A549 (cell line): ENCODE measurements at regions not wholly inside any gene's neighbourhood (a gene's known extent, or its start where the extent isn't known, plus 50 kb on each side); places are given as distances from the start of the nearest gene placed in this dataset.

Source experiments
- ATAC-seq, 2 experiments: fragments of 200-7000 bp in 1 of 2; fragments of >200 bp in 1 of 2; cut with Nextera tagmentation in 1 of 2; cut with Tn5 transposase in 1 of 2; 3 replicates each; pipeline versions ENCODE4 v1.8.0 to v1.9.1; 2018 to 2020; ENCODE audit warnings: mild to moderate bottlenecking in 1 of 2, moderate library complexity in 1 of 2
- CTCF ChIA-PET: fragments of 300-600 bp; sonication (Branson Sonifier 250); formaldehyde crosslinking; extraction: SDS; loops from one replicate; lab custom pipeline; 2021; ENCODE audit warnings: antibody characterized with exemption, inconsistent platforms; lab: Yijun Ruan, JAX
- POLR2A ChIA-PET: fragments of 350-600 bp; formaldehyde crosslinking; extraction: SDS; loops from one replicate; lab custom pipeline; 2021; ENCODE audit warnings: antibody characterized with exemption, inconsistent platforms; lab: Yijun Ruan, JAX
- DNase-seq, 2 experiments: peaks; one replicate each; pipeline versions ENCODE4 v3.0.0 to v3.0.0-alpha.2; 2011 to 2016; ENCODE audit warnings: low read depth in 1 of 2, low spot score in 1 of 2
- FAIRE-seq: peaks from 2 replicates; lab custom pipeline; 2011; peaks lifted over from hg19 to GRCh38; lab: Jason Lieb, UNC
- H3K27ac ChIP-seq, 2 experiments: fragments of >200 bp; sonication (Bioruptor Twin); formaldehyde crosslinking; 3 replicates each; pipeline ENCODE4 v1.5.1; 2016 to 2017
- H3K4me1 ChIP-seq: fragments of >200 bp; sonication (Bioruptor Twin); formaldehyde crosslinking; 3 replicates; pipeline ENCODE4 v1.6.1; 2016
- H3K4me2 ChIP-seq: fragments of >200 bp; sonication (Bioruptor Twin); formaldehyde crosslinking; 3 replicates; pipeline ENCODE4 v1.6.1; 2016
- H3K4me3 ChIP-seq: fragments of >200 bp; sonication (Bioruptor Twin); formaldehyde crosslinking; 3 replicates; pipeline ENCODE4 v1.5.1; 2016
- H3K9me3 ChIP-seq: fragments of >200 bp; sonication (Bioruptor Twin); formaldehyde crosslinking; 3 replicates; pipeline ENCODE4 v1.6.1; 2016
- BCL3 ChIP-seq: fragments of >200 bp; sonication (Bioruptor Twin); formaldehyde crosslinking; IDR thresholded peaks from 3 replicates; pipeline ENCODE4 v1.6.1; 2016
- CBX2 ChIP-seq: fragments of 200-600 bp; sonication (generic); IDR thresholded peaks from 2 replicates; pipeline ENCODE4 v1.6.1; 2016; ENCODE audit warnings: low read depth, mild to moderate bottlenecking, borderline replicate concordance
- CEBPB ChIP-seq, 2 experiments: fragments of >200 bp in 1 of 2; sonication (Bioruptor Twin) in 1 of 2; formaldehyde crosslinking in 1 of 2; IDR thresholded peaks; 2 replicates each; pipeline ENCODE4 v1.6.1; 2012 to 2016
- EHF ChIP-seq: fragments of 250-450 bp; sonication (Bioruptor Pico); IDR thresholded peaks from 2 replicates; pipeline ENCODE4 v1.5.0; 2020; ENCODE audit warnings: mild to moderate bottlenecking
- FOSB ChIP-seq: fragments of 250-450 bp; sonication (Bioruptor Pico); IDR thresholded peaks from 2 replicates; pipeline ENCODE4 v1.5.0; 2020; ENCODE audit warnings: mild to moderate bottlenecking, moderate library complexity
- HDAC2 ChIP-seq: fragments of 200-600 bp; sonication (generic); IDR thresholded peaks from 2 replicates; pipeline ENCODE4 v1.6.1; 2016
- HMGXB4 ChIP-seq: fragments of 250-450 bp; sonication (Bioruptor Pico); IDR thresholded peaks from 2 replicates; pipeline ENCODE4 v1.5.0; 2021; ENCODE audit warnings: mild to moderate bottlenecking, moderate library complexity, borderline replicate concordance
- HOXB13 ChIP-seq: fragments of 250-450 bp; sonication (Bioruptor Pico); IDR thresholded peaks from 2 replicates; pipeline ENCODE4 v1.5.0; 2020; ENCODE audit warnings: low read depth, mild to moderate bottlenecking, moderate library complexity
- JUN ChIP-seq, 2 experiments: fragments of >200 bp; sonication (Bioruptor Twin); formaldehyde crosslinking; IDR thresholded peaks; 2 replicates in 1 of 2; 3 replicates in 1 of 2; pipeline ENCODE4 v1.6.1; 2016 to 2017
- KDM1A ChIP-seq: fragments of 200-600 bp; sonication (generic); IDR thresholded peaks from 2 replicates; pipeline ENCODE4 v1.6.1; 2016; ENCODE audit warnings: low read depth, mild to moderate bottlenecking
- KDM5A ChIP-seq: fragments of 200-600 bp; sonication (generic); IDR thresholded peaks from 2 replicates; pipeline ENCODE4 v1.6.1; 2016; ENCODE audit warnings: antibody characterized with exemption, mild to moderate bottlenecking
- MAFK ChIP-seq: fragments of 450-650 bp; IDR thresholded peaks from 2 replicates; pipeline ENCODE4 v1.6.1; 2014; ENCODE audit not compliant: partially characterized antibody
- MAX ChIP-seq: IDR thresholded peaks from 2 replicates; pipeline ENCODE4 v1.6.1; 2012
- MYC ChIP-seq: IDR thresholded peaks from 2 replicates; pipeline ENCODE4 v1.6.1; 2012; ENCODE audit warnings: mild to moderate bottlenecking, inconsistent platforms, low read length, improper control_type of control experiment, borderline replicate concordance
- PBX3 ChIP-seq: IDR thresholded peaks from 2 replicates; pipeline ENCODE4 v1.6.1; 2012
- RCOR1 ChIP-seq: fragments of 150-350 bp; IDR thresholded peaks from 2 replicates; pipeline ENCODE4 v1.6.1; 2014; ENCODE audit warnings: antibody characterized with exemption, low read length, low read depth
- TP53 ChIP-seq: fragments of 250-450 bp; sonication (Bioruptor Pico); IDR thresholded peaks from 2 replicates; pipeline ENCODE4 v1.5.0; 2021; ENCODE audit warnings: mild to moderate bottlenecking, moderate library complexity
- ZC3H11A ChIP-seq: fragments of 450-650 bp; IDR thresholded peaks from 2 replicates; pipeline ENCODE4 v1.6.1; 2014; ENCODE audit warnings: antibody characterized with exemption, mild to moderate bottlenecking
- WGBS: methylation state at CpG from one replicate; pipeline ENCODE4 v1.1.6; 2017; ENCODE audit errors: missing lambda C conversion rate; 5-methylcytosine and 5-hydroxymethylcytosine counted together

GRCh38 chr22:27642104-27642800, 159.3 kb downstream of the MN1 start (continued):
- no peak for TF ChIP-seq RCOR1
- no peak for TF ChIP-seq BCL3
- TF ChIP-seq FOSB (CRISPR knock-in tag), result no peak
- TF ChIP-seq HMGXB4 (CRISPR knock-in tag), result no peak
- TF ChIP-seq, all 56 proteins: peak for 0

- 83% methylated on average over 13 of the region's 13 CpGs for WGBS
Observed at GRCh38 chr22:27643907-27644306, 157.6 kb downstream of the MN1 start.

GRCh38 chr22:27644566-27644965, 157.0 kb downstream of the MN1 start:
- H3K9me3 ChIP-seq, result no peaks in the 10 kb centered on the region
- H3K27ac ChIP-seq, result no peak overlapping the region
- H3K4me1 ChIP-seq, result no peaks in the 10 kb centered on the region
- no peak overlapping the region for H3K4me3 ChIP-seq
- DNase-seq, result no peak
- whole genome bisulfite sequencing, result 85% methylated on average over 5 of the region's 7 CpGs
- ChIA-PET POLR2A (no interaction called here), CTCF (no interaction called here)
- no peak for ATAC-seq
- H3K4me2 ChIP-seq, result no peak overlapping the region
- FAIRE-seq, result no peak
- TF ChIP-seq BCL3, result no peak
- no peak for TF ChIP-seq MAX
- TF ChIP-seq PBX3, result no peak
- no peak for TF ChIP-seq MAFK
- TF ChIP-seq JUN (IDR thresholded peaks at IDR 0.05), result no peak
- no peak for TF ChIP-seq CBX2
- TF ChIP-seq, all 56 proteins: peak for 0

More at GRCh38 chr22:27643907-27644306, 157.6 kb downstream of the MN1 start:
- Histone ChIP-seq H3K27ac (no peak overlapping the region), H3K9me3 (no peaks in the 10 kb centered on the region), H3K4me3 (no peak overlapping the region)
- CTCF ChIA-PET, result interaction anchor here (1.0 kb wide), 1 partner anchor 687 kb away, joined by 3 read pairs; no protein-coding TSS in a partner anchor
- POLR2A ChIA-PET, result no interaction called here
- ATAC-seq, result no peak
- TF ChIP-seq HMGXB4 (CRISPR knock-in tag) (no peak), EHF (no peak)
- TF ChIP-seq, all 56 proteins: peak for 0
- DNase-seq (no peak), FAIRE-seq (no peak)
- Histone ChIP-seq H3K4me1 (no peaks in the 10 kb centered on the region), H3K4me2 (no peak overlapping the region)

GRCh38 chr22:27647540-27647939, 154.0 kb downstream of the MN1 start:
- CTCF ChIA-PET, result interaction anchor here (0.6 to 1.0 kb wide), 2 partner anchors 14 to 796 kb away, joined by 3 to 4 read pairs; no protein-coding TSS in a partner anchor

More at GRCh38 chr22:27647540-27647939, 154.0 kb downstream of the MN1 start:
- Histone ChIP-seq H3K4me3 (no peak overlapping the region), H3K4me1 (no peaks in the 10 kb centered on the region), H3K4me2 (no peak overlapping the region), H3K9me3 (no peaks in the 10 kb centered on the region)
- WGBS, result 51% methylated on average over 3 of the region's 3 CpGs
- TF ChIP-seq MAFK, result no peak
- TF ChIP-seq CEBPB (IDR thresholded peaks at IDR 0.05), result no peak
- TF ChIP-seq MAX, result no peak
- no peak for TF ChIP-seq MYC
- no peak for TF ChIP-seq KDM1A
- TF ChIP-seq KDM5A, result no peak
- TF ChIP-seq HDAC2, result no peak
- TF ChIP-seq TP53 (CRISPR knock-in tag), result no peak
- TF ChIP-seq HOXB13 (CRISPR knock-in tag), result no peak
- no peak for TF ChIP-seq JUN (IDR thresholded peaks at IDR 0.05)
- no peak for TF ChIP-seq ZC3H11A
- no peak for TF ChIP-seq PBX3
- TF ChIP-seq, all 56 proteins: peak for 0
- FAIRE-seq, result no peak
- ATAC-seq, result no peak
- POLR2A ChIA-PET, result no interaction called here
- DNase-seq, result no peak
- no peak overlapping the region for H3K27ac ChIP-seq
